Activated naive CD4-positive, alpha-beta T cell treated with anti-CD3 and anti-CD28 coated beads, Interleukin-2, amount 10 ng/mL, durations not matched to agents 7 days and 5 days (primary cell): ENCODE measurements at regions not wholly inside any gene's neighbourhood (a gene's known extent, or its start where the extent isn't known, plus 50 kb on each side); places are given as distances from the start of the nearest gene placed in this dataset.

Source experiments
- CTCF ChIA-PET: fragments of 350-600 bp; sonication (Branson Sonifier 250); formaldehyde crosslinking; loops from one replicate; lab custom pipeline; 2021; ENCODE audit warnings: antibody characterized with exemption; lab: Charles Lee
- DNase-seq: peaks from one replicate; pipeline ENCODE4 v3.0.0-alpha.2; 2020
- H3K27ac Mint-ChIP-seq: one replicate; pipeline ENCODE4 v1.8.0; 2021; ENCODE audit warnings: mild to moderate bottlenecking, moderate library complexity, mixed read lengths
- H3K27me3 Mint-ChIP-seq: one replicate; pipeline ENCODE4 v1.8.0; 2021; ENCODE audit warnings: mild to moderate bottlenecking, mixed read lengths
- H3K36me3 Mint-ChIP-seq: one replicate; pipeline ENCODE4 v1.8.0; 2021; ENCODE audit warnings: mixed read lengths
- H3K4me1 Mint-ChIP-seq: one replicate; pipeline ENCODE4 v1.8.0; 2021; ENCODE audit warnings: mixed read lengths
- H3K4me3 Mint-ChIP-seq: one replicate; pipeline ENCODE4 v1.8.0; 2021; ENCODE audit warnings: mild to moderate bottlenecking, moderate library complexity, mixed read lengths
- H3K9me3 Mint-ChIP-seq: one replicate; pipeline ENCODE4 v1.8.0; 2021; ENCODE audit warnings: mixed read lengths

DNA sequence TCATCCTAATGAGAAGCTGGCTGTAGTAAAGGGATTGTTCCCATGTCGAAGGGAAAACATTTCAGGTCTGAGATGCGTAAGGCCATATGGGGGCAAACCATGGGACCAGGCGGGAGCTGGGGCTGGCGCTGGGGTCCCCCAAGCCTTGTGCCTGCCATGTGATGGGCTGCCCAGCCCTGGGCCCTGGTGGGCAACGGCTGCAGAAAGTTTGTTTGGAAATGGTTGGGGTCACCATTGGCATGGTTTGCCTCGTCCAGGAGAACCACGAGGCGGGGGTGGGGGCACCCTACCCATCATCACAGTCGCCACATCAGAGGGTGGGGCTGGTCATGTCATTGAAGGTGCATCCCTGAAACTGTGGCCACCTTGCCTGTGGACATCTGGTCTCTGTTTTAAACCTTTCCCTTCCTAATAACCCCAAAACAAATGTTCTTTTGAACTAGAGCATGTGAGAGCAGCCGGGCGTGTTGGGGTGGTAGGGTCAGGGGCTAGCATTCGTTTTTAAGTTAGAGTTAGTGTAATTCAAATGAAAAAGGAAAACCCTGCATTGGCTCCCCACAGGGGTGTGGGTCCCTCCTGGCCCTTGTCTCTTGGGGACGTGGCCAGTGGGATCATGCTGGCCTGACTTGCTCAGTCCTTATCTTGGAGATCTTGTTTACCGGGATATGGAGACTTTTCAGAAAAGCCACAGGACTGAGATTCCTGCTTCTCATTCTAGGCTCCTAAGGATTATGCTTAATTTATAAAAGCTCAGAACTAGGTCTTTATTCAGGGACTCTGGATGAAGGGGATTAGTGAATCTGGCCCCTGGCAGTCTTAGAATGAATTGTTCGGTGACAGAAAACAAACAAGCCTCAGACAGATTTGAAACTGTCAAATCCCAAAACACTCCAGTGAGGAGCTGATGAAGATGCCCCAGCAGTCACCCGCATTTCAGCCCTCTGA, 98.5 kb downstream of the CTTN start:
- Mint-ChIP-seq H3K4me1 (no peaks in the 10 kb centered on the region), H3K27me3 (no peaks in the 10 kb centered on the region), H3K9me3 (no peaks in the 10 kb centered on the region), H3K27ac (no peak overlapping the region), H3K36me3 (no peaks in the 10 kb centered on the region), H3K4me3 (no peak overlapping the region)
- CTCF ChIA-PET, result interaction anchor here (0.5 kb wide), 1 partner anchor 318 kb away, joined by 3 read pairs; no protein-coding TSS in a partner anchor
- DNase-seq, result no peak

DNA sequence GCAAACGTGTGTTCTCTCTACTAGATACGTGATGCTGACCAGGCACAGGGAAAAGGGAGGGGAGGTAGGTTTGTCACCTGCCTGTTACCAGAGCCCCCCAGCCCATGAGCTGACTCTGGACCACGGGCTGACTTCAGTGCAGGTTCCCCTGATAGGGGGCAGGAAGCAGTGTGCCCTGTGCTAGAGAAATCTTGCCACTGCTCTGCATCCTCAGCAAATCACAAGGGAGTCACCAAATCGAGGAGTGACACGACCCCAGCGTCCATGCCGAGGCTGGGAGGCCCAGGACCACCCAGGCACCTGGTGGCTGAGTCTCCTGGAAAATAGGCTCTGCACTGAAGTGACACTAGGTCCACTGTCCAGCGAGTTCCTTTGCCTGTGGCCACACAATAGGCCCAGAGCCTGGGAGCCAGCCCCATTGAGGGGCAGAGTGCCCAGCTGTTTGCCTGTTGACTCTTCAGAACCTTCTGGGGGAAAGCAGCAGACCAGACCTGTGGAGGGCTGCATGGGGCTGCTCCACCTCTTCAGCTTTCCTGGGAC, 99.3 kb downstream of the CTTN start:
- no peaks in the 10 kb centered on the region for H3K4me1 Mint-ChIP-seq
- H3K27ac Mint-ChIP-seq, result no peak overlapping the region
- H3K4me3 Mint-ChIP-seq, result no peak overlapping the region
- H3K36me3 Mint-ChIP-seq, result no peaks in the 10 kb centered on the region
- H3K27me3 Mint-ChIP-seq, result no peaks in the 10 kb centered on the region
- H3K9me3 Mint-ChIP-seq, result no peaks in the 10 kb centered on the region
- CTCF ChIA-PET, result no interaction called here
- no peak for DNase-seq

DNA sequence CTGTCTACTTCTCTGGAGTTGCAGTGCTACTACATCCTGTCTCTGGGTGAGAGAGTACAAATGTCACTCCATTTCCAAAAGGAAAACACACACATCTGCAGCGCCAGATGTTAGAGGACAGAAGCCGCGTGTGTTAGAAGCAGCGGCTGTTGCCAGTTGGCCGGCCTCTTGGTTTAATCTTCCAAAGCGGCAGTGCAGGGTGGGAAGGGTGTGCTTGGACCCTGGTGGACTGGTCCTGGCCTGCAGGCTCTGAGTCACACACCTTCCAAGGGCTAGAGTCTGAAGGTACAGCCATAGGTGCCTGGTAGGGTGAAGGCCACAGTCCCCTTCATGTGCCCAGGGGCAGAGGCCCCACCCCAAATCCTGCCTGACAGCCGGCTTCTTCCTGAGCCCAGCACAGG, 99.8 kb downstream of the CTTN start:
- H3K27me3 Mint-ChIP-seq, result no peaks in the 10 kb centered on the region

DNA sequence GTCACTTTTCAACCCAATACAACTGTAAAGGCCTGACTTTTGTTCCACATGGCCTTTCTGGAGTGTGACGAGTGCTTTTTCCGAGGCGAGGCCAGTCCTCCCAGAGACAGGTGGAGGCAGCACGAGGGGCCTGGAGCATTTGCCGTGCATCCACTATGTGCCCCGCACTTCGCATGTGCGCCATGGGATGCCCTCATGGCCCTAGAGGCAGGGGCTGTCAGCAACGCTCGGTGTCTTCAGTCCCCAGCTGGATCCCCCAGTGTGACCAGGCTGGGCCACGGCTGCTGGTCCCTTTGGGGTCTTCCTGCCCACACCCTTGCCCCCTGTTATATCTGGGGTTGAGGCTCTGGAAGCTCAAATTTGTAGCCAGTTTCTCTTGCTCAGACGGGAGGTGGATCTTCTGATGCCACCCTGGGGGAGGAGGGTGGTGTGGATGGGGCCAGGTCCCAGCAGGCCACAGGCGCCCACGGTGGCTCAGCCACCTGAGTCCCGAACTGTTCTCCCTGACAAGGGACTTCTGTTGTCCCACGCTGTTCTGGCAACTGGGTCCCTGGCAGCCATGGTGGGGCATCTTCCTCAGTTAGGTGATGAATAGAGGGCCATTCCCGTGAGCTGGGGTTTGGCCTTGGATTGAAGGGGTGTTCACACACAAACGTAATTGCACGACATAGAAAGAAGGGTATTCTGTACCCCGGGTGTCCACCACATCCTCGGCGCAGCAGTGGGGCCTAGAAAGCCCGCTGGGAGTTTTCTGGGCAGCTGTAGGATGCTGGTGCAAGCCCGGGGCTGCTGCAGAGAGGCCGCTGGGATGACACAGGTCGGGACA, 100.9 kb downstream of the CTTN start:
- Mint-ChIP-seq H3K9me3 (no peaks in the 10 kb centered on the region), H3K27me3 (no peaks in the 10 kb centered on the region), H3K27ac (no peak overlapping the region), H3K4me1 (no peaks in the 10 kb centered on the region), H3K4me3 (no peak overlapping the region), H3K36me3 (no peaks in the 10 kb centered on the region)
- DNase-seq, result no peak
- CTCF ChIA-PET, result no interaction called here

More for the DNA sequence above, 99.8 kb downstream of the CTTN start:
- H3K9me3 Mint-ChIP-seq, result no peaks in the 10 kb centered on the region
- CTCF ChIA-PET, result no interaction called here
- H3K36me3 Mint-ChIP-seq, result no peaks in the 10 kb centered on the region
- no peak overlapping the region for H3K27ac Mint-ChIP-seq
- H3K4me3 Mint-ChIP-seq, result no peak overlapping the region
- no peaks in the 10 kb centered on the region for H3K4me1 Mint-ChIP-seq
- DNase-seq, result no peak

DNA sequence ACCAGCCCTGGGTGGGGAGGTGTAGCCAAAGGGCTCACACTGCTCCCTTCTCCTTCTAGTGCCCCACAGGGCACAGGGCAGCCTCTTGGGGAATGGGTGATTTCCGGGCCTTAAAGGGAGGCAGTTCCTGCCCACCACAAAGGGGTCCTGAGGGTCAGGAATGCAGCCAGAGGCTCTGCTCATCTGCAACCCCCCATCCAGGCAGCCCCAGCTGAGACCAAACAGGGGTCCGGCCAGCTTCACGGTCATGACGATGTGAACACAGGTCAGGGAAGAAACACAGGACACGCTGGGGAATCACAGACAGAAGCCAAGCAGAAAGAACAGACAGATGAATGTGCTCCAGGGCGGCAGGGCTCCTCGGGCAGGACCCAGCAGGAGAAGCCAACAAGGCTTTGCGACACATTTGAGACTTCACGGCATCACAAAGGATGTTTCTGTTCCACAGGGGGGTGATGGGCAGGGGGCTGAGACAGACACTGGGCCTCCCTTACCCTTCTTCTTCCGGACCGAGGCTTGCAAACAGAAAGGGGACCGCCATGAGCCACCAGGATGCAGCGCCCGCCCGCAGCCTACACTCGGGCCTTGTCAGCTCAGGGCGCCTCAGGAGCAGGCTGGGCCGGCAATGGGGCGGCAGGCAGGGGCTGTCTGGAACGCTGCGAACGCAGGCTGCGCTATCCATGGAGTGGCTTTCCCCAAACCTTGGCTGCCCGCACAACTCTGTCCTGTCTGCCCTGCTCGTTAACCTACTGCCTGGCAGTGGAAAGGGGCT, 101.9 kb downstream of the CTTN start:
- Mint-ChIP-seq H3K9me3 (no peaks in the 10 kb centered on the region), H3K4me1 (no peaks in the 10 kb centered on the region), H3K27me3 (no peaks in the 10 kb centered on the region), H3K36me3 (no peaks in the 10 kb centered on the region), H3K27ac (no peak overlapping the region), H3K4me3 (no peak overlapping the region)
- no peak for DNase-seq
- CTCF ChIA-PET, result no interaction called here

DNA sequence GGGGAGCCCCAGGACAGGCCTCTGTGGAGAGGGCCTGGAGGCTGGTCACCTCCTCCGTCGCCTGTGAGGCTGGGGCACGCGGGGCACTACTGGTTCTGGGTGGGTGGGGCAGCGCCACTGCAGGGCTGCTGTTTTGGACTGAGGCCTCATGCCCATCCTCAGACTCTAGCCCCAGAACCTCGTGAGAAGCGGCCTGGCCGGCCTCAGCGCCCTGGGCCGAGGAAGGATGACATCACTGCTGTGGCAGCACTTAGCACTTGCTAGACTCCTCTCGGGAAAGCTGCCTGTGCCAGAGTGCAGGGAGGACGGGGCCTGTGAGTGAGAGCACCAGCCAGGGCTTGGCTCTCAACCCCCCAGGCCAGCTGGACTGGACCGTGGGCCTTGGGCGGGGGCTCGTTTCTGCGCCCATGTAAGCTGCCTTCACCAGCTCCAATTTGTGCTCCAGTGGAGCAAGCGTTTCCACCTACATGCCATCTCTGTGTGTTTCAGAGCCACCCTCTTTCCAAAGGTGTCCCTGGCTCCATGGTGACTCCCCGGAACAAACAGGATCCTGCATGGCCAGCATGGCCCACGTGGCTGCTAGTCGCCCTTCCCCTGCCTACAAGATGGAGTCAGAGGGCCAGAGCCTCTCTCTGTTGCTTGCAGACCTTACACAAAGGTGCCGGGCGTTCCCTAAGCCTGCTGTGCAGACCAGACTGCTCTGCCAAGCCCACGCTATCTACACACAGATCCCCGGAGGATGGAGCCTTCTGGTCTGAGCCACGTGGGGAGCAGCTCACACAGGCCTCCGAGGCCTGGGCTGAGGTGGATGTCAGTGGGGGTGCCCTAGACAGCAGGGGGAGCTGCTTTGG, 102.9 kb downstream of the CTTN start:
- no peaks in the 10 kb centered on the region for H3K36me3 Mint-ChIP-seq

DNA sequence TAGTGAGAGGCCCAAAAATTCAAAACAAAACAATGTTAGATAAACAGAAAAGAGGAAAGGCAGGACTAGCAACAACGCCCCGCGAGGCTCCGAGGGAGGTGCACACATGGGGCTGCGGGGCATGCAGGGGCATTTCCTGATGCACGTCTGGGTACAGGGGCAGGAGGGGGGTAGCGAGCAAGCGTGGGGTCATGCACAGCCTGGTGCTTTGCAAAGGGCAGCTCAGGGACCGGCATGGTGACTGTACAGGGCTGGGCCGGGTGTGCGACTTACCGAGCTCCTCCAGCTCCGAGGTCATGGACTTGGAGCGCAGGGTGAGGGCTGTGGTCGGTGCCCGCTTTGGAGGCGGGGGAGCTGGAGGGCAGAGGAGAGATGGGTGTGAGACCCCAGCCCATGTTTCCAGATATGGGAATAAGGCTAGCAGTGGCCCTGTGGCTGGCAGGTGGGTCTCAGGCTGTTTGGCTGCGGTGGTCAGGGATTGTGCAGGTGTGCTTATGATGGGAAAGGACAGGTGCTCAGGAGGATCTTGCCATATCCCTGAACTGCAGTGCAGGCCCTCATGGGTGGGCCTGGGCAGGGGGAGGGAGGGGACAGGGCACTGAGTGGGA, 103.7 kb downstream of the CTTN start:
- Mint-ChIP-seq H3K4me3 (no peak overlapping the region), H3K9me3 (no peaks in the 10 kb centered on the region), H3K27ac (no peak overlapping the region), H3K4me1 (no peaks in the 10 kb centered on the region), H3K36me3 (no peaks in the 10 kb centered on the region), H3K27me3 (no peaks in the 10 kb centered on the region)
- DNase-seq, result no peak
- CTCF ChIA-PET, result no interaction called here

More for the DNA sequence above, 102.9 kb downstream of the CTTN start:
- CTCF ChIA-PET, result no interaction called here
- Mint-ChIP-seq H3K4me3 (no peak overlapping the region), H3K9me3 (no peaks in the 10 kb centered on the region), H3K4me1 (no peaks in the 10 kb centered on the region), H3K27me3 (no peaks in the 10 kb centered on the region), H3K27ac (no peak overlapping the region)
- DNase-seq, result no peak

DNA sequence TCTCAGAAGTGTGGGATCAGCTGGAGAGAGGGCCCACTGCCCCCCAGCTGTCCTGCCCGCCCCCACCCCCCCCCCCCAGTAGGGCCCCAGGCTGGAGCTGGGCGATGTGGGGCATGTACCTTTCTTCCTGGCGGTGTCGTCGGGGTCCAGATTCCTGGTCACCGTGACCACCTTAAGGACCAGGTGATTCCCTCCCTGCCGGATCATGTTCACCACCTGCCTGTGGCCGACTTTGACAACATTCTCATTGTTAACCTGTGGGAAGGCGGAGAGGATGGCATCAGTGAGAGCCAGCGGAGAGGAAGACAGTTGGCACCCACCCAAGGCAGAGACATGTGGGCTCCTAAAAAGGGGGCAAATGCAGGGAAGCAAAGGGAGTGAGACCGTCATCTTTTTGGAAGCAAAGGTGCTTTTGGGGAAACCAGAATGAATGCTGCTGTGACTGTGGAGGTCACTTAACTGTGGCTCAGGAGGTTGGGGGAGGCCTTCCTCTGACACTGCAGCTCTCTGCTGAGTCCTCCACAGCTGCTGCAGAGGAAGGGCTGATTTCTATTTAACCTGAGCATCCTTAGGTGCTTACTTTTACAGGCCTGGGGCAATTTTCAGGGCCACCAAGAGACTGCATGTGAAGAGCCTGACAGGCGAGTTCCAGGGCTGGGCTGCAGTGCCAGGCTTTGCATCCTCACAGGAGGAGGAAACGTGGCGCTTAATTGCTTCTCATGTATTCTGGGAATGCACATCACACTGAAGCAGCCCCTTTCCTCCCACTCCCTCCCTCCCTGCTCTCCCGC, 104.5 kb downstream of the CTTN start:
- H3K27me3 Mint-ChIP-seq, result no peaks in the 10 kb centered on the region
- no peaks in the 10 kb centered on the region for H3K9me3 Mint-ChIP-seq
- no peak for DNase-seq
- CTCF ChIA-PET, result no interaction called here
- H3K4me3 Mint-ChIP-seq, result no peak overlapping the region
- no peaks in the 10 kb centered on the region for H3K36me3 Mint-ChIP-seq
- no peak overlapping the region for H3K27ac Mint-ChIP-seq
- no peaks in the 10 kb centered on the region for H3K4me1 Mint-ChIP-seq

DNA sequence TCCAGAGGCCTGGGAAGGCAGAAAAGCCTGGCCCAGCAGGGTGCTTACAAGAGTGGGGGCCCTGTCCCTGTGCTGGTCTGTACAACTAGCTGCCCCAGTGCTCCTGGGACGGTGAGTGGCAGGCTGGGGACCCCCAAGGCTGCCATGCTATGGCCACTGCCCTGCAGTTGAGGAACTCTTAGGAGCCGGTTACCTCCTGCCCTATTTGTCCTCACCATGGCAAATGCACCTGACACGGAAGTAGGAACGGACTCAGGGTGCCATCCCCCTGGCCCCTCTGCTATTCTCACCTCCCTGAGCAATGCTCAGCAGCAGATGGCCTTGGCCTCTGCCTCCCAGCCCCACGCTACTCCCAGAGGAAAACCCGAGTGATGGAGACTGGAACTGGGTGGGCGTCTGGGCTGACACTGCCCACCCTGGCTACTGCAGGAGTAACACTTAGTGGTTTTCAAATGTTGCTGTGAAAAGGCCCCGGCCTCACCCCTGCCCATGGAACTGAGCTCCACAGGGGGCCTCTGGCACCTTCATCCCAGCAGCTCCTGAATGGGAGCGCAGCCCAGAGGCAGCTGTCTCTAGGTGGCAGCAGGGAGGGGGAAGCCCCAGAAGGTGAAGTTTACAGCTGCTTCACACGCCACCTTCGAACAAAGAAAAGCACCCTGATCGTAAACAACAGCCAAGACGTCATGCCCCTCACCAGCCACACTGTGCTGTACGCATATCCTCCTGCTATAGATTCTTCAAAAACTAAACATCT, 105.3 kb downstream of the CTTN start:
- no peak overlapping the region for H3K27ac Mint-ChIP-seq
- no peak overlapping the region for H3K4me3 Mint-ChIP-seq
- no peaks in the 10 kb centered on the region for H3K36me3 Mint-ChIP-seq
- DNase-seq, result no peak
- H3K27me3 Mint-ChIP-seq, result no peaks in the 10 kb centered on the region
- no peaks in the 10 kb centered on the region for H3K4me1 Mint-ChIP-seq
- no peaks in the 10 kb centered on the region for H3K9me3 Mint-ChIP-seq
- CTCF ChIA-PET, result no interaction called here

DNA sequence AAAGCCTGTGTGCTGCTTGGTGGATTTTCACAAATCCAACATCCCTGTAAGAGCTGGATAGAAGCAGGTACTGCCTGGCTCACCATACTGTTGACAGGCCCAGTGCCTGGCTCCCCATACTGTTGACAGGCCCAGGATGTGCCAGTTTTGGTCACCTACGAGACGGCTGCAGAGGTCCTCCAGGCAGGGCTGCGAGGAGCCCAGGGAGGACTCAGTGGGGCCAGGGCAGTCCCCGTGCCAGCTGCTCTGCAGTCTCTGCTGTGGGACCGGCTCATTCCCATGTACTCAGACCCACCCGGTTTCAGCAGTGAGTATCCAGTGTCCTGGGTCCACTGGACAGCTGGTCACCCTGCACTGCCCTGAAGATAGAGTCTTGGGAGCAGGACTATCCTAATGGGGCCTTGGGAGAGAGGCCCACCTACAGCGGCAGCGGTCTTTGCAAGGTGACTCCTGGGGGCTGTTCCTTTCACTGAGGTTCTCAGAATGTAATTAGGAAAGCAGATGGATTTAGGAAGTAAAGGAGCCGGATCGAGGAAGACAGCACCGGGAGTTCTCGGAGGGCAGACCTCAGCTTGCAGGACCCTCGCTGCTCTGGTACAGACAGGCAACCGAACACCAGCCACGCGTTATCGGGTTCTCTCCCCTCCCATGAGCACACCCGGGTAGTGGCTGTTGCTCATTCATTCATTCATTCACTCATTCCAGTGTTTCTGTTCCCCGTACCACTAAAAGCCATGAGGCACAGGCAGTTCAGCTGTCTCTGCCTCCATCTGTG, 106.1 kb downstream of the CTTN start:
- Mint-ChIP-seq H3K4me1 (no peaks in the 10 kb centered on the region), H3K9me3 (no peaks in the 10 kb centered on the region), H3K4me3 (no peak overlapping the region), H3K27me3 (no peaks in the 10 kb centered on the region), H3K27ac (no peak overlapping the region), H3K36me3 (no peaks in the 10 kb centered on the region)
- CTCF ChIA-PET, result no interaction called here
- DNase-seq, result no peak

DNA sequence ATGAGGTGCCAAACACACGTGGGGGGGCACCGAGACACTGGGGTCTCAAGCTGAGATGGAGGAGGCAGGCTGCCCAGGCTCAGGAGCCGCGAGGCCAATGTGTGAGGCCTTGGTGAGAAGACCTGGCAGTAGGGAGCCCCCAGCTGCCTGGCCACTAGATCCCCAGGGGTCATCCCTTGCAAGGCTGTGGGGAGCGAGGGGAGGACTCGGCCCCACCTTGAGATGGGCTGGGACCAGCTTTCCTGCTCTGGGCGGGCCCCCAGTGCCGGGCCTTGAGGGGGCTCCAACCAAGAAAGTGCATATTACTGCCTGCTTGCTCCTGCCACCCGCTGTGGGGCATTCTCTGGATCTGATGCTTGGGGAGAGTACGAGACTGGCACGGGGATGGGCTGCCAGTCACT, 107.0 kb downstream of the CTTN start:
- Mint-ChIP-seq H3K27me3 (no peaks in the 10 kb centered on the region), H3K4me3 (no peak overlapping the region), H3K27ac (no peak overlapping the region), H3K9me3 (no peaks in the 10 kb centered on the region), H3K36me3 (no peaks in the 10 kb centered on the region), H3K4me1 (no peaks in the 10 kb centered on the region)
- CTCF ChIA-PET, result no interaction called here
- DNase-seq, result no peak
